GM21619 (cell line): ENCODE measurements at regions not wholly inside any gene's neighbourhood (a gene's known extent, or its start where the extent isn't known, plus 50 kb on each side); places are given as distances from the start of the nearest gene placed in this dataset.

Source experiments
- ATAC-seq: cut with Tn5 transposase; IDR thresholded peaks from one replicate; pipeline ENCODE4 v1.9.1; 2021; ENCODE audit not compliant: unreplicated experiment

GRCh38 chr4:187294861-187295260 is 571.2 kb upstream of the FAT1 start:
- no peak for ATAC-seq

GRCh38 chr4:187301923-187302322 is 578.3 kb upstream of the FAT1 start:
- ATAC-seq = no peak

GRCh38 chr4:187302457-187303150 is 578.9 kb upstream of the FAT1 start:
- ATAC-seq = no peak

- no peak for ATAC-seq
Measured at GRCh38 chr4:187304133-187304532, 580.5 kb upstream of the FAT1 start.

GRCh38 chr4:187307131-187307530 is 583.5 kb upstream of the FAT1 start:
- ATAC-seq = no peak

GRCh38 chr4:187309456-187309855 is 585.8 kb upstream of the FAT1 start:
- no peak for ATAC-seq

- ATAC-seq = no peak
Measured at GRCh38 chr4:187312299-187312698, 588.6 kb upstream of the FAT1 start.

GRCh38 chr4:187317799-187318198 is 594.1 kb upstream of the FAT1 start:
- no peak for ATAC-seq

- ATAC-seq = no peak
Measured at GRCh38 chr4:187321711-187322110, 598.1 kb upstream of the FAT1 start.

- ATAC-seq = no peak
Measured at GRCh38 chr4:187332141-187332540, 608.5 kb upstream of the FAT1 start.

GRCh38 chr4:187333151-187333550 is 609.5 kb upstream of the FAT1 start:
- ATAC-seq = no peak

- ATAC-seq = no peak
Measured at GRCh38 chr4:187335339-187335738, 611.7 kb upstream of the FAT1 start.

GRCh38 chr4:187354740-187355139 is 631.1 kb upstream of the FAT1 start:
- ATAC-seq = no peak

- ATAC-seq = no peak
Measured at GRCh38 chr4:187357045-187357643, 633.5 kb upstream of the FAT1 start.

GRCh38 chr4:187357821-187358220 is 634.2 kb upstream of the FAT1 start:
- ATAC-seq = no peak

- no peak for ATAC-seq
Measured at GRCh38 chr4:187362937-187363857, 632.4 kb upstream of the ZFP42 start.

- ATAC-seq = no peak
Measured at GRCh38 chr4:187364401-187364800, 631.2 kb upstream of the ZFP42 start.

- ATAC-seq = no peak
Measured at GRCh38 chr4:187364851-187365250, 630.7 kb upstream of the ZFP42 start.

- ATAC-seq = no peak
Measured at GRCh38 chr4:187366530-187366929, 629.0 kb upstream of the ZFP42 start.

GRCh38 chr4:187370918-187371317 is 624.7 kb upstream of the ZFP42 start:
- ATAC-seq = no peak

- ATAC-seq = no peak
Measured at GRCh38 chr4:187378441-187378840, 617.1 kb upstream of the ZFP42 start.

GRCh38 chr4:187380181-187380581 is 615.4 kb upstream of the ZFP42 start:
- ATAC-seq = no peak
